ENCODE measurements at regions not wholly inside any gene's neighbourhood (a gene's known extent, or its start where the extent isn't known, plus 50 kb on each side); places are given as distances from the start of the nearest gene placed in this dataset.

GRCh38 chr2:5285061-5285460 is 407.1 kb upstream of the SOX11 start:
- no peak overlapping the region for H3K9ac ChIP-seq (ENCODE audit: low read length)
- ChIA-PET RAD21 (ENCODE audit: low non-redundant PET in 1 of 2, low total read pairs in 2 of 2, uncharacterized antibody in 2 of 2, unreplicated experiment in 2 of 2) (no interaction called here), CTCF (no interaction called here), POLR2A (no interaction called here)
- H3K9me3 ChIP-seq (ENCODE audit: control insufficient read depth in 1 of 2, insufficient read depth in 1 of 2, low read depth in 1 of 2, low read length in 2 of 2): peaks cover 16 to 34% of the 10 kb centered on the region in 2 experiments; a peak in 2 of 4 replicates
- H3K27me3 ChIP-seq (ENCODE audit: insufficient read depth, low read length): no peaks in the 10 kb centered on the region
- intact Hi-C loops (cut with micrococcal nuclease): no loop called here
- TF ChIP-seq FOSL1 (IDR thresholded peaks at IDR 0.05; ENCODE audit: low read depth) (no peak), SRF (IDR thresholded peaks at IDR 0.05; ENCODE audit: low read depth) (no peak), CEBPB (IDR thresholded peaks at IDR 0.05; ENCODE audit: low read depth) (no peak), EGR1 (IDR thresholded peaks at IDR 0.05; ENCODE audit: low read depth) (no peak), ZNF274 (IDR thresholded peaks at IDR 0.05; ENCODE audit: low read depth, low read length) (no peak), ELF1 (IDR thresholded peaks at IDR 0.05; ENCODE audit: borderline replicate concordance, low read depth) (no peak), RAD21 (IDR thresholded peaks at IDR 0.05; ENCODE audit: low read depth) (no peak)
- H3K27ac ChIP-seq (ENCODE audit: low read depth, low read length): no peak overlapping the region
- no peak for DNase-seq (ENCODE audit: low read depth, low spot score)
- H3K4me3 ChIP-seq (replicated peaks in 1 of 2; ENCODE audit: low read depth in 1 of 2, low read length in 2 of 2): no peak overlapping the region
- H3K79me2 ChIP-seq (ENCODE audit: insufficient read depth, low read length): no peaks in the 10 kb centered on the region
- no peaks in the 10 kb centered on the region for H3K9me2 ChIP-seq (ENCODE audit: insufficient read depth)
- no peak overlapping the region for H3K4me2 ChIP-seq (ENCODE audit: low read length)
- no peaks in the 10 kb centered on the region for H3K36me3 ChIP-seq (ENCODE audit: control insufficient read depth in 1 of 2, insufficient read depth in 2 of 2, low read length in 2 of 2)
- no peak overlapping the region for H2AFZ ChIP-seq (ENCODE audit: low read depth, low read length, poor library complexity, severe bottlenecking)
- no peaks in the 10 kb centered on the region for H4K20me1 ChIP-seq (ENCODE audit: insufficient read depth)
- no TSS peak for BruUV-seq (replicated peaks)
- no peaks in the 10 kb centered on the region for H3K4me1 ChIP-seq (ENCODE audit: control insufficient read depth in 1 of 2, insufficient read depth in 2 of 2, low read length in 2 of 2)
- ATAC-seq: no peak

- BruUV-seq (replicated peaks): no TSS peak
- H3K9ac ChIP-seq (ENCODE audit: low read length): no peak overlapping the region
- H3K4me1 ChIP-seq (ENCODE audit: control insufficient read depth in 1 of 2, insufficient read depth in 2 of 2, low read length in 2 of 2): no peaks in the 10 kb centered on the region
- intact Hi-C loops (cut with micrococcal nuclease): no loop called here
- no peak overlapping the region for H3K4me2 ChIP-seq (ENCODE audit: low read length)
- H3K79me2 ChIP-seq (ENCODE audit: insufficient read depth, low read length): no peaks in the 10 kb centered on the region
- CTCF ChIA-PET: no interaction called here
- DNase-seq (ENCODE audit: low read depth, low spot score): no peak
- POLR2A ChIA-PET: no interaction called here
- no peaks in the 10 kb centered on the region for H3K9me2 ChIP-seq (ENCODE audit: insufficient read depth)
- RAD21 ChIA-PET (ENCODE audit: low non-redundant PET in 1 of 2, low total read pairs in 2 of 2, uncharacterized antibody in 2 of 2, unreplicated experiment in 2 of 2): no interaction called here
- H3K4me3 ChIP-seq (replicated peaks in 1 of 2; ENCODE audit: low read depth in 1 of 2, low read length in 2 of 2): no peak overlapping the region
- H4K20me1 ChIP-seq (ENCODE audit: insufficient read depth): no peaks in the 10 kb centered on the region
- no peak for ATAC-seq
- no peaks in the 10 kb centered on the region for H3K36me3 ChIP-seq (ENCODE audit: control insufficient read depth in 1 of 2, insufficient read depth in 2 of 2, low read length in 2 of 2)
- no peak overlapping the region for H2AFZ ChIP-seq (ENCODE audit: low read depth, low read length, poor library complexity, severe bottlenecking)
- TF ChIP-seq, protein P1, sequence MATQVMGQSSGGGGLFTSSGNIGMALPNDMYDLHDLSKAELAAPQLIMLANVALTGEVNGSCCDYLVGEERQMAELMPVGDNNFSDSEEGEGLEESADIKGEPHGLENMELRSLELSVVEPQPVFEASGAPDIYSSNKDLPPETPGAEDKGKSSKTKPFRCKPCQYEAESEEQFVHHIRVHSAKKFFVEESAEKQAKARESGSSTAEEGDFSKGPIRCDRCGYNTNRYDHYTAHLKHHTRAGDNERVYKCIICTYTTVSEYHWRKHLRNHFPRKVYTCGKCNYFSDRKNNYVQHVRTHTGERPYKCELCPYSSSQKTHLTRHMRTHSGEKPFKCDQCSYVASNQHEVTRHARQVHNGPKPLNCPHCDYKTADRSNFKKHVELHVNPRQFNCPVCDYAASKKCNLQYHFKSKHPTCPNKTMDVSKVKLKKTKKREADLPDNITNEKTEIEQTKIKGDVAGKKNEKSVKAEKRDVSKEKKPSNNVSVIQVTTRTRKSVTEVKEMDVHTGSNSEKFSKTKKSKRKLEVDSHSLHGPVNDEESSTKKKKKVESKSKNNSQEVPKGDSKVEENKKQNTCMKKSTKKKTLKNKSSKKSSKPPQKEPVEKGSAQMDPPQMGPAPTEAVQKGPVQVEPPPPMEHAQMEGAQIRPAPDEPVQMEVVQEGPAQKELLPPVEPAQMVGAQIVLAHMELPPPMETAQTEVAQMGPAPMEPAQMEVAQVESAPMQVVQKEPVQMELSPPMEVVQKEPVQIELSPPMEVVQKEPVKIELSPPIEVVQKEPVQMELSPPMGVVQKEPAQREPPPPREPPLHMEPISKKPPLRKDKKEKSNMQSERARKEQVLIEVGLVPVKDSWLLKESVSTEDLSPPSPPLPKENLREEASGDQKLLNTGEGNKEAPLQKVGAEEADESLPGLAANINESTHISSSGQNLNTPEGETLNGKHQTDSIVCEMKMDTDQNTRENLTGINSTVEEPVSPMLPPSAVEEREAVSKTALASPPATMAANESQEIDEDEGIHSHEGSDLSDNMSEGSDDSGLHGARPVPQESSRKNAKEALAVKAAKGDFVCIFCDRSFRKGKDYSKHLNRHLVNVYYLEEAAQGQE (IDR thresholded peaks at IDR 0.05; ENCODE audit: low read depth): no peak
- TF ChIP-seq ELF1 (IDR thresholded peaks at IDR 0.05; ENCODE audit: borderline replicate concordance, low read depth): no peak
- no peak for TF ChIP-seq EGR1 (IDR thresholded peaks at IDR 0.05; ENCODE audit: low read depth)
- TF ChIP-seq CEBPB (IDR thresholded peaks at IDR 0.05; ENCODE audit: low read depth): no peak
- TF ChIP-seq ZFX (IDR thresholded peaks at IDR 0.05): no peak
- no peak for TF ChIP-seq MAX (IDR thresholded peaks at IDR 0.05)
- TF ChIP-seq ZNF274 (IDR thresholded peaks at IDR 0.05; ENCODE audit: low read depth, low read length): no peak
- TF ChIP-seq FOSL1 (IDR thresholded peaks at IDR 0.05; ENCODE audit: low read depth): no peak
- TF ChIP-seq SP1 (IDR thresholded peaks at IDR 0.05; ENCODE audit: low read depth): no peak
- H3K27ac ChIP-seq (ENCODE audit: low read depth, low read length): no peak overlapping the region
- H3K9me3 ChIP-seq (ENCODE audit: control insufficient read depth in 1 of 2, insufficient read depth in 1 of 2, low read depth in 1 of 2, low read length in 2 of 2): peaks cover 15 to 34% of the 10 kb centered on the region in 2 experiments; a peak in 2 of 4 replicates
- no peaks in the 10 kb centered on the region for H3K27me3 ChIP-seq (ENCODE audit: insufficient read depth, low read length)
These were observed 406.1 kb upstream of the SOX11 start for GRCh38 chr2:5285872-5286769.
